Stimulated activated CD8-positive, alpha-beta memory T cell treated with anti-CD3 and anti-CD28 coated beads, Interleukin-4, amount 100 ng/mL, for 4 hours (primary cell): ENCODE measurements at regions not wholly inside any gene's neighbourhood (a gene's known extent, or its start where the extent isn't known, plus 50 kb on each side); places are given as distances from the start of the nearest gene placed in this dataset.
A peak's percentile ranks its signal among the peaks of the same experiment; 100 is the strongest.

Experiments
- DNase-seq, 2 donors: peaks; one replicate each; pipeline ENCODE4 v3.0.0-alpha.2; 2020; ENCODE audit warnings: low read depth in 2 of 2, low spot score in 1 of 2

DNA sequence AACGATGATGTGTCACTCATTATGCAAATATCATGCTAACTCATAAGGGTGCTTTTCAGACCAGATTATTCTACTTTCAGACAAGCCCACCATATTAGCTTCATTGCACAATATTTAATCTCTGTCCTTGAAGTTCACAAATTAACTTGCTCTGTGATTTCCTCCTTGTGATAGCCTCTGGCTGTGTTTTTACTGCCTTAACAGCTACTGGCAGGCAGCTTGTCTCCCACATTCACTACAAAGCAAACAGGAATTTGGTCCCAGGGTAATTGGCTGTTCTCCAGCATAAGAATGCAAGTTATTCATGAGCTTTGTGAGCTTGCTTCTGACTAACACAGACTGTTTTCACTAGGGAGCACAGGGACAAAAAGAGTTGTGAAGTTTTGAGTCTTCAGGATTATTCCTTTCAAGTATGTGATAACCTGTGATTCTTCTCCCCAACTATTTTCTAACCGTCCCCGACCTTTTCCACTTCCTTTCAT is 87.9 kb upstream of the HMCN1 start:
- DNase-seq, result no peak

DNA sequence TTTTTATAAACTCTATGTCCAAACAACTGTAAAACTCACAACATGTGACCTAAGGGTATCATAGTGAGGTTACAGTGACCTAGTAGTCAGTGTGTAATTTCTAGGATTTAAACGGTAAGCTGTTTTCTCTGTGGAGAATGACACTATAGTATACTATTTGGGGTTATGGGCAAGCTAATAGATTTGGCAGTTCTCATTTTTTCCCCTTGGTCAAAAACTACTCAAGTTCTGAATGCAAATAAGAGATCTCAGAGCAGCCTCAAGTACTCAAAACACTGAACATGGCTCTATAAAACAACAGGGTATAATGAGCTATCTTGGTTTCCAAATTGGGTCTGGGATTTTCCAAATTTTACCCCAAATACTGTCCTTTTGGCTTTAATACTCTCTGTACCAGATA is 88.5 kb upstream of the HMCN1 start:
- DNase-seq, result no peak

DNA sequence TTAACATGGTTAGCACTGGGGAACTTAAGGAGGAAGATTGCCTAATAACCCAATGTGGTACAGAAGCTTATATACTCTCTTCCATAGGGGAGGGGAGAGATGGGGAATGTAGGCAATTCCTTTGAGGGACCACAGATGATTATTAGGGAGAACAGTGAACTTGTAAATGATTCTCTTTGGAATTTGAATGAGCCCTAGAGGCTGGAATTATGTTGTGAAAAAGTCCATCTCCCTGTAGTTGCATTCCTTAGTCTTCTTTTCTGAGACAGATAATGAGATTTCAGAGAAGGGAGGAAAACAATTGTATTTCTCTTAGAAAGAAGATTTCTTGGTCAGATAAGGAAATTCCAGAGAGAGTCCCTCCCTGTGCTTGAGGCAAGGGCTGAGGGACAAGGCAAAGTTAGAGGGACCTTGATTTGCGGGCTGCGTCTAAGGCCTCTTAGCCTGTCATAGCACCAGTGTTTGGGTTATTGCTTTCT is 89.0 kb upstream of the HMCN1 start:
- no peak for DNase-seq

DNA sequence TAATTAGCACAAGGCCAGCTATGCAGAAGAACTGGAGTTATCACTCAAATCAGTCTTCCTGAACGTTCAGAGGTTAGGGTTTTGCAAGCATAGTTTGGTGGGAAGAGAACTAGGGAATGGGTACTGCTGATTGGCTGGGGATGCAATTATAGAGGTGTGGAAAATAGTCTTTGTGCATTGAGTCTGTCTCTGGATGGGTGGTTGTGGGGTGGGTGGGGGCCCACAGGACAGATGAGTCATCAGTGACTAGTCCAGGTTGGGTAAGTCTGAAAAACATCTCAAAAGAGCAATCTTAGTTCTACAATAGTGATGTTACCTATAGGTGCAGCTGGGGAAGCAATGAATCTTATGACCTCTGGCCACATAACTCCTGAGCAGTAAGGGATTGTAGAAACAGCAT is 89.7 kb upstream of the HMCN1 start:
- no peak for DNase-seq

DNA sequence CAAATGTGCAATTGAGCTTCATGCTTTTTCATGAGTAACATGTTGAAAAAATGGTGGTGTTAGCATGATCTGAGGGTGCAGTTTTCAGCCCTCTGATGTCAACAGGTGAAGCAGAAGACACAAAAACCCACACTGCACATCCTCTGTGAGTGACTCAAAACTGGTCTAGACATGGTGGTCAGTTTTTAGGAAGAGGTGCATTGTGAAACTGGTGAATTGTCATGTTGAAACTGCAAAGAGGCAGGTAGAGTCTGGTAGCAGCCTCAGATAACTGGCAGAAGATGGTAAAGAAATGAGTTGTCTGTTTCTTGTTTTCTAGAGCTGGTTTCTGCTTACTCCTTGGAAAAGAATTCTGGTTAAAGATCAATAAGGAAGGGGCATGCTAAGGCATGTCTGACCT is 97.3 kb upstream of the HMCN1 start:
- DNase-seq, result no peak

GRCh38 chr1:185634704-185635103 is 99.5 kb upstream of the HMCN1 start:
- DNase-seq, result no peak

DNA sequence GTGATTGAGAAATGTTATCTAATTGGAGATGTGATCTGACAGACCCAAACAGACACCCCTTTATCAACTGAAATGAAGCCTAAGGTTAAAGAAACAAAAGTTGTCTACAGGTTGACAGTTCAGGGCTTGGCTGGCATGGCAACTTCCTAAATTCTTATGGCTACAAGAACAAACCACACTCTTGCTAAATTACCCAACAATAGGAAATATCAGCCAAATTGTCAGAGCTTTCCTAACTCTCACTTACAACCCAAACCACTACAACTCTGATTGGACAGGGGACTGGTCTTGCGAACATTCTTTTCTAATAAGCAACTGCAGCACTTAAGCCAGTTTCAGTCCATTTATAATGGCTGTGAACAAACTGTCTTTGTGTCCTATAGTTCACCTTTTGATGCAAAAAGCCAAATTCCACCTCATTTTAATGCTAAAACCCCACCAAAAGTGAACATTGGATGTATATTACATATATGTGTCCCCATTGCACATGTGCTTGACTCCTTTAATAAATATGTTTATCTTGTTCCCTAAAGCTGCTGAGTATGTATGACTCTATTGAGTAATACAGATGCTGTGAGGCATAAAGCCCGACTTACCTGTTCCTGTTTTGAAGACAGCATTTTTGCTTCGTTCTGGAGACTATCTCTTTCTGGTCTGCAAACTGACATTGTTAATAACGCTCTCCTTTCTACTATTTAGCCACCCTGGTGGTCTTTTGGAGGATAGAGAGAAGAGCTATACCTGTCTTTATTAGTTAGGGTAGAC is 101.3 kb upstream of the HMCN1 start:
- DNase-seq, result no peak

DNA sequence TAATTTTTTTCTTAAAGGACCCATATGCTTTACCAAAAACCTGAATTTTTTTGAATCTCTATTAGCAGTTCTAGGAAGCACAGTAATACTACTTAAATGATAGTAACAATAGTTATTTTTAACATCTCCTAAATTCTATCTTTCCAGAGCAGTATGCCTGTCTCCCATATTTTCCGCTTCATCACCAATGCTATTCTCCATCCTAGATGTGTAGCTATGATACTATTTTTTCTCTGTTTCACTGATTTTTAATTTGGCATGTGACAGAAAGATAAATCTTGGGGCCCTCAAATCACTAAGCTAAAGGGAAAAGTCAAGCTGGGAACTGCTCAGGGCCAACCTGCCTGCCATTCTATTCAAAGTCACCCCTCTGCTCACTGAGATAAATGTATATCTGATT is 102.3 kb upstream of the HMCN1 start:
- DNase-seq, result no peak

DNA sequence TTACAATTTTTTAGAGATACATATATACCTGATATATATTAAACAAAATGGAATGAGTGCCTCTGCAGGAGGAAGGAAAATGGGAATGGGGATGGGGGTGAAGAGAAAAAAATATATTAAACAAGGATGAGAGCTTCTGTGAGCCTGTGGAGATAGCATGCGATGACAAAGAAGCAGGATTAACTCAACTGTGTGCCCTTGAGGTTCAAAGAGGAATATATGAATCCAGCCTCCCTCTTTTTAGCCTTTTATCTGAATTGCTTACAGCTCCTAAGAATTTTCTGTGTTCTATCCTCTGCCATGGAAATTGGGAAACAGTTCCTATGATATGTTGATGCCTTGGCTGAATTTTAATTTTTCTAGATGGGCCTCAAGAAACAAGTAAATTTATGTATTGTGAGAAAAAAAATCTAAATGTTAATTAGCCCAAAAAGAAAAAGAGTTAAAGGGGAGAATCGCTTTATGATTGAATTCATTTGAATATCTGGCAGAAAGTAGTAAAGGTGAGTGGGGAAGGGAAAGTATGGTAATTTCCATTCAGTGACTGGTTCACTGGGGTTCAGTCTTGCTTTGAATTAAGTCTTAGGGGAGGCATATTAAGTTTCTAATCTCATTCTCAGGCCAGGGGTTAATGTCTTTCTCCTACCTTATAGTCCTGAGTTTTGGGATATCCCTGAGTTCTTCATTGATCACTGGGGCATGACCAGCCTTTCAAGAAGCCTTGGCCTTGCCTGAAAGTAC is 106.3 kb upstream of the HMCN1 start:
- DNase-seq, result no peak

- DNase-seq, result no peak
Observed at GRCh38 chr1:185627171-185627570, 107.0 kb upstream of the HMCN1 start.

- no peak for DNase-seq
Observed at GRCh38 chr1:185626344-185626743, 107.8 kb upstream of the HMCN1 start.

GRCh38 chr1:185610954-185611353 is 123.2 kb upstream of the HMCN1 start:
- DNase-seq, result no peak

GRCh38 chr1:185608177-185608576 is 126.0 kb upstream of the HMCN1 start:
- DNase-seq, result no peak

- DNase-seq, result no peak
Observed at GRCh38 chr1:185603158-185603557, 131.0 kb upstream of the HMCN1 start.

DNA sequence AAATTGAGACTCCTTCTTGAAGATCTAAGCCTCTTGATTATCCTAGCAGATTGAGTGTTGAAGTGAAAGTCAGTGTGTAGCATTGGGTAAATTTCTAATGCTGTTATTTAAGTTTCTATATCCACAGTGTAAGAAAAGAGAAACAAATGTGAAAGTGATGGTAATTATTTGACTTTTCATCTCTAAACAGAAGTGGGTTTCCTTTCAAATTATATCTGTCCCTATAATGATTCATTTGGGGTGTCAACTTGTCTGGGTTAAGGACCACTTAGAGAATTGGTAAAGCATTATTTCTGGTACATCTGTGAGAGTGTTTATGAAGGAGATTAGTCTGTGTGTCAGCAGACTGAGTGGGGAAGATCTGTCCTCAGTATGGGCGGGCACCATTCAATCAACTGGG is 133.0 kb upstream of the HMCN1 start:
- DNase-seq, result no peak

- no peak for DNase-seq
Observed at GRCh38 chr1:185600641-185601040, 133.6 kb upstream of the HMCN1 start.

GRCh38 chr1:185598332-185598731 is 135.9 kb upstream of the HMCN1 start:
- DNase-seq, result no peak

- DNase-seq, result peak; percentile 7 to 23
Observed at GRCh38 chr1:185595835-185596667, 138.1 kb upstream of the HMCN1 start.

DNA sequence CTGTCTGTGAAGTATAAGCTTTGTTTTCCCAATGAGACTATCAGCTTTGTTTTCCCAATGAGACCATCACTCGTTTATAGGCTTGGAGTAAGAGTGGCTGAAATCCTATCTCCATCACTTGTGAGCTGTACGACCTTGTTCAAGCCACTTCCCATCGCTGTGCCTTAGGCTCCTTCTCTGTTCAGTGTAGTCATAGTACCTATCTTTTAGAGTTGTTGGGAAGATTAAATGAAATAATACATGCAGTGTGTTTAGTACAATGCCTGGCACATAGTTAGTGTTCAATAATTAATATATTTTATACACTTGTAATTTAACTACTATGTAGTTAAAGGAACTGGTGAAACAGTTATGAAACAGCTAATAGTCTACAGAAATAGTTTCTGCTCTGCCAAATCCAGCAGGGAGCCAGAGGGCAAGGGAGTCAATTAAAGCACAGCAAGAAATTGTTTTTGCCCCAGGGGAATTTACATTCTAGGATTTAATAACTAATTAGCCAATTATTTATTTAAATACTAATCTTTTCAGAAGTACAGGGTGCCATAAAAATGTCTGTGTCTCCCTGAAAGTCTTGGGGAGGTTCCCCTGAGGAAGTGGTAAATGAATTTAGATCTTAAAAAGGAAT is 139.3 kb upstream of the HMCN1 start:
- DNase-seq, result no peak

DNA sequence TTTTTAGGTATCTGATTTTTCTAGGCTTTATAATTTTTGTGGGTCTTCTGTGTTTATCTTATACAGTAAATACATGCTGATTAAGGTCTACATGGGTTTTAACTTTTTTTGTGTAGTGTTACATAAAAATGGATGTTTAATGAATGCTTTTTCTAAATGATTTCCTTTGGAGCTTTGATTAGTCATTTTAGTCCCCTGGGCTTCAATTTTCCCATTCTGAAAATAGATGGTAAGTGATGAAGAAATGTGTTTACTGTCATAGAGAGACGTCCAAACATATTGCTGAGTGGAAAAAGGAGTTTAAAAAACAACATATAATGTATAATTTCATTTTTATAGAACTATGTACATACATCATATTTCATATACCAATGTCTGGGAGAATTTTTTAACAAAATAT is 140.9 kb upstream of the HMCN1 start:
- no peak for DNase-seq

DNA sequence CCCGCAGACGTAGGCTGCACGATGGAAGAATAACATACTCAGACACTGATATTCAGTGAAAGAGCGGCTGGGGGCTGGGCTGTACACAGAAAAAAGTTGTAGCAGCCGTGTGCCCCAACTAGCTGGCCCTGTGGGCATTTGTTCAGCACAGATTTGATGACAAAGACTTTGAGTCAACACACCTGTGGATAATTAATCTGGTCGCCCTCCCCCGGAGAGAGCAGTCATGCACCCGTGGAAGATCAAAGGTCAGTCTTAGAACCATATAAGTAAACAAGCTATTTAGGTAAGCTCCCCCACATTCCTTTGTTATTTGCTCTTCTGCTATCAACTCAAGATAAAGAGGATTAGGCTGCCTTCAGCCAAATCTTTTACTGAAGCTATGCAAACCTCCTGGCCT is 148.4 kb upstream of the HMCN1 start:
- DNase-seq, result no peak
